ENCODE measurements at regions not wholly inside any gene's neighbourhood (a gene's known extent, or its start where the extent isn't known, plus 50 kb on each side); places are given as distances from the start of the nearest gene placed in this dataset.

DNA sequence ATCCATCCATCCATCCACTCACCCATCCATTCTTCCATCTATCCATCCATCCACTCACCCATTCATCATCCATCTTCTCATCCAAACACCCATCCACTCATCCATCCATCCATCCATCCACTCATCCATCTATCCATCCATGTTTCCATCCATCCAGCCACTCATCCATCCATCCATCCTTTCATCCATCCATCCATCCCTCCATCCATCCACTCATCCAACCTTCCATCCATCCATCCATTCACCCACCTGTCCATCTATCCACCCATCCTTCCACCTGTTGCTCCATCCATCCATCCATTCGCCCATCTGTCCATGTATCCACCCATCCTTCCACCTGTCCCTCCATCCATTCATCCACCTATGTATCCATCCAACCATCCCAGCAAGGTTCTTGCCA is 378.4 kb upstream of the PFKP start:
- DNase-seq: no peak

DNA sequence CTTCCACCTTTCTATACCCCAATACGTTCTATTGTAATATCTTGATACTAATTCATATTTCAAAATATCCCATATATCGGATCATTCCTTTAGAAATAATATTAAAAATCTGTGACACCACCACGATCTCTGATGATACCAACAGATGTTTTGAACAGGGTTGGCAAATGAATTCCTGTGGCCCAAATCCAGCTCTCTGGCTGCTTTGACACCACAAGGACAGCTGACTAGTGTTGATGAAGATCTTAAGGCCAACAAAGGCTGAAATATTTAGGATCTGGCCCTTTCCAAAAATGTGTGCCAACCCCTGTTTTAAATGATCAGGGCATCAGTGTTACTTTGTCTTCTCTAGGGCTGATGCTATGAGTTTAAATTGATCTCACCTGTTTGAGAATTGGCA is 380.7 kb upstream of the PFKP start:
- no peak for DNase-seq

DNA sequence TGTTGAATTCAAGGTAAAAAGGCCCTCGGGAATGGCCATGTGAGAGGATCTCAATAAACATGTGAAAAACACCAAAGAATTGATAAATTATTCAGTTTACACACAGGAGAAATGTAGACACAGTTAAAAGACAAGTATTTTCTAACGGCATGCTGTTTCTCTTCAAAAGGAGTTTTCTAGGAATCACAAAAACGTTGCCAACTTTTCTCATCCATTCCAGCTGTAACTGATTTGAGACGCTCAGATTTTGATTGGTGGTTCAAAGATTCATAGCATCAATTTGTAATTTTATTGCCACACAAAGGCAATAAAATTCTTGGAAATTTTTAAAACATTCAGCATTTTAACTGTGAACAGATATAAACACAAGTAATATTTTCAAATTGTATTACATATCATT is 384.9 kb upstream of the PFKP start:
- DNase-seq: no peak

DNA sequence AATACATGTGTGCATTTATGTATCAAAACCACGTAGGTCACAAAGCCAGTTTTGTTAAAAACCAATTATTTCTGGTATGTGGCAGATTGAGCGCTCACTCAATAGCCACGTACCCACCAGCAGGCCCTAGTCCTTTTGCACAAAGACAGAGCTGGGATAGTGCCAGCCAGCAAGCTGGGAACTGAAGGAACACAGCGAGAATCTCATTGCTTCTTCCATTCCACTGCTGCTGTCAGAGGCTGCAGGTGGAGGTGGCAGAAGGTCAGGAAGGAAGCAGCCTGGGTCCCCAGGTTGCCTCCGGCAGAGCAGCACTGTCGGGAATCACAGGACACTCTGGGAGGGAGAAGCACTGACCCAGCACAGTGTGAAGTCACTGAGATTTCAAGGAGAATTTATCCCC is 385.5 kb upstream of the PFKP start:
- DNase-seq: no peak

- no peak for DNase-seq
Observed at GRCh38 chr10:2680821-2681220, 386.5 kb upstream of the PFKP start.

- no peak for DNase-seq
Observed at GRCh38 chr10:2679646-2680045, 387.7 kb upstream of the PFKP start.

GRCh38 chr10:2676455-2676854 is 390.9 kb upstream of the PFKP start:
- DNase-seq: no peak

DNA sequence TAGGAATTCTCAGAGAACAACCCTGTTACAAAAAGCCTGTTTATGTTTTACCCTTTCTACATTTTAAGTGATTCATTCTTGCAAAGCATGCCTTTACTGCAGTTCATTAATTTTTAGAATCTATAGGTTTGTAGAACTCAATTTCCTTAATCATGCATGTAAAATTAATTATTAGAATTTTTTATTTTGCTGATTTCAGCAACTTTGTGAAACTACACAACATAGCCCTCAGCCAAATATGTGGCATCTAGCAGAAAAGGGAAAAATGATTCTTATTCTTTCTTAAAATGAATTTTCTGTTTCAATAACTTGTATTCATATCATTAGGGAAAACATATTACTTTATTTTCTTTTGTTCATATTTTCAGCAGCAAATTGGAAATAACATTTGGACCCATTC is 392.9 kb upstream of the PFKP start:
- no peak for DNase-seq

DNA sequence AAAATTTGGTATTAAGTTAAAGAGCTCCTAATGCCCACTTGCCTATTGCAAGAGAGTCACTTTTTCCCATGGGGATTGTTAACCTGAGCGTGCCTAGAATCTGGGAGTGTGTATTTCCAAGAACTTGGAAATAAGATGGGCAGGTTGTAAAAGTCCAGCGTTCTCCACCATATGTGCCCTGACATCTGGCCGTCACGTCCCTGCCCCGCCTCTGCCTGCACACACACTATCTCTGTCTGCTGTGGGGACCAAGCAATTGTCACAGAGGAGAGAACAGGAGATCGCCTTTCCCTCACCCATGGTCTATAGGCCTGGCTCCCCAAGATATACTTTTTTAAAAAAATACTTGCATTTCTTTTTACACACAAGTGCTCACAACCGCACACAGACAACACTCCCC is 396.5 kb upstream of the PFKP start:
- no peak for DNase-seq

- no peak for DNase-seq
Observed at GRCh38 chr10:2665772-2666171, 401.6 kb upstream of the PFKP start.

- DNase-seq: no peak
Observed at GRCh38 chr10:2660276-2660675, 407.1 kb upstream of the PFKP start.

DNA sequence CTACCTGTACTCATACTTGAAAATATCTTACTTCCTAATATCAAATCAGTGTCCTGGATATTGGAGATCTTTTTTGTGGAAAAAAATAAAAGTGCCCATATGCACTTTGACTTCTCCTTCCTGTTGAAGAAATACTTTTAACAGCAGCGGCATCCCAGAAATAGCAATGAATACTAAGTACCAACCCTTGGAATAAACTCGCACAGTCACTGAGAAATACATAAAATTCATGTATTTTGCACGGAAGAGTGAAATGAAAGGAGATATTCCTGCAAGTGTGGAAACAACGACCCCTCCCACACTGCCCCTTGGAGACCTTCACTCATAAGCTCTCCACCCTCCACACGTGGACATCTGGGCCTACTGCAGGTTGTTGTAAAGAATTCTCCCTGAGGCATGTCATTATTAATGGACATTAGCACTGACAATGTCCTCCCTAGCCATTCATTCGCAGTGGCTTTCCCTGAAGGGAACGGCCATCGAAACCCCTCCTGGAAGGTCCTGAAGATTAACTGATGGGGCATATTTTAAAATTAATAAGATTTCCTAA is 407.6 kb upstream of the PFKP start:
- no peak for DNase-seq

- DNase-seq: no peak
Observed at GRCh38 chr10:2658780-2659179, 408.6 kb upstream of the PFKP start.

DNA sequence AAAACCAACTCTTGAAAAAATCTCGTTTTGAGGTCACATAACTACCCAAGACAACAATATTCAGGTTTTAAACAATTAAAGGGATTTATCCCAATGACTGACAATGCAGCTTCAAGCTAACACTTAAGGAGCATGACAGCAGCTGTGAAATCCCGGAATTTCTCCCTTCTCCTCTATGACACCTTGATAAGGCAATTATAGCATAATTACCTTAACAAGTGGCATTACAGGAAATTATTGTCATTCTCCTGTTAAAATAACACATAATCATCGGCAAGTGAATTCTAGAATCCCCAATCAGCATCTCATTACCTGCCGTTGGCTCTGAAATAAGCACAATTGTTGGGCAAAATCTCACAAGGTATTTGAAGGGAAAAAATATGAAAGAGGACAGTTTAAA is 417.0 kb upstream of the PFKP start:
- DNase-seq: peak; percentile 17

GRCh38 chr10:2641028-2641427 is 426.3 kb upstream of the PFKP start:
- DNase-seq: no peak

GRCh38 chr10:2633630-2634029 is 433.7 kb upstream of the PFKP start:
- no peak for DNase-seq

DNA sequence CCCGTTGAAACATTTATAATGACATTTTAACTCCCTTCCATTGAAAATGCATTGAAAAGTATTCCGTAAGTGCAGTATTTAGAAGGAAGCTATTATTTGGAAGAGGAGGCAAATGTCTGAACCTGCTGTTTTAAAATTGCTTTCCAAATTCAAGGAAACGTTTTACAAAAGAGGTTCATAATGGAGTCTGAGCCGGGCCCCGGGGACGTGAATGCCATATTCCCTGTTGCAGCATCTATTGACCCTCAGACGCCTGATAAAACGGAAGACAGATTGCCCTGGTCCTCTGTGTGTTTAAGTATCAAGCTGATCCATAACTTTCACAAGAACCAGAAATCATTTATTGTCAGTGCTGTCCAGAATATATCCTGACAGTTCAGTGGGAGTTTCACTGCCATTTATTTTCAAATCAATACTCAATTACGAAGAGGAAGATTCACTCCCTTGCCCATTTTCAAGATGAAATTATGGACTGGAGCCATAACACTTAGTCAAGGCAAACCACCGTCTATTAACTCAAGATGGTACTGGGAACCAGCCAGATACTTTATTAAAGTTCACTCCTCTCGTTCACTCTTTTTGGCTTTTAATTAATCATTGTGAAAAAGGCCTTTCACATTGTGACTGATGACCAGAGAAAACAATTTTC is 435.7 kb upstream of the PFKP start:
- DNase-seq: no peak

DNA sequence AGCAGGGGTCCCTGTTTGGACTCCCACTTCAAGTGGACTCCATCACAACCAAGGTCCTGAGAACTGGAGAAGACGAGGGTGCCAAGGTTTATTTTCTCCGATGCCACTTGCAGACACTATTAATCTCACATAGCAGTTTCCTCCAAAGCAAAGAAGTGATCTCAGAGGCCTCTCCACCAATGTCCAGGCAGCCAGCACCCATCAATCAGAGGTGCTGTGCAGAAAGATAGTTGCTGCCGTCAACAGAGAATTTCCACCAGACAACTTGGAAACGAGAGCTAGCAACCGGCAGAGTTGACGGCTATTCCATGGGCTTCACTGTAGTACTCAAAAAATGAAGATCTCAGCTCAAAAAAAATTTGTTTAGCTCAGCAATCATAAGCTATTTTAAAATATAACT is 438.6 kb upstream of the PFKP start:
- no peak for DNase-seq

- no peak for DNase-seq
Observed at GRCh38 chr10:2627969-2628368, 439.4 kb upstream of the PFKP start.

- DNase-seq: no peak
Observed at GRCh38 chr10:2625094-2625493, 442.3 kb upstream of the PFKP start.

- DNase-seq: no peak
Observed at GRCh38 chr10:2623675-2624274, 443.6 kb upstream of the PFKP start.

GRCh38 chr10:2620827-2621521 is 446.4 kb upstream of the PFKP start:
- DNase-seq: no peak

- peak; percentile 44 for DNase-seq
Observed at GRCh38 chr10:2619916-2620315, 447.4 kb upstream of the PFKP start.

DNA sequence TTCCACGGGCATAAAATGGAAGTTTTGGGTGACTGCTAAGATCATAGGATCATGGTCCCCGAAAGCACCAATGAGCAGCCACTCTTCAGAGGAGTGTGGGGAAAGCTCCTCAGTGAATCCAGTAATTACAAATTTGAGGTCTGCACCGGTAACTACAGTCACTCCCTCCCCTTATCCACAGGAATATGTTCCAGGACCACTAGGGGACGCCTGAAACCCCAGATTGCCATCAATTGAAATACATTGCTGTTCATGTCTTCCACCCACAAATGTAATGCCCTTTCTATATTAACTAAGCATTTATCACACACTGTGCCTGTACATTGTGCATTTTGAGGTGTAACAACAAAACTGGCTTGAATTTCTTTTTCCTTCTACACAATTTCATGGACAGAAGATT is 447.9 kb upstream of the PFKP start:
- DNase-seq: peak; percentile 70
